ENCODE measurements at regions not wholly inside any gene's neighbourhood (a gene's known extent, or its start where the extent isn't known, plus 50 kb on each side); places are given as distances from the start of the nearest gene placed in this dataset.

- Histone ChIP-seq H3K4me3 (no peak overlapping the region), H3K4me1 (peaks cover 53% of the 10 kb centered on the region), H3K9me3 (no peaks in the 10 kb centered on the region), H3K36me3 (no peaks in the 10 kb centered on the region), H3K27ac (no peak overlapping the region), H3K27me3 (no peaks in the 10 kb centered on the region)
- TF ChIP-seq POLR2AphosphoS5 (IDR thresholded peaks at IDR 0.05) (no peak), POLR2A (IDR thresholded peaks at IDR 0.05) (no peak), EP300 (IDR thresholded peaks at IDR 0.05) (no peak)
- TF ChIP-seq, protein P1, sequence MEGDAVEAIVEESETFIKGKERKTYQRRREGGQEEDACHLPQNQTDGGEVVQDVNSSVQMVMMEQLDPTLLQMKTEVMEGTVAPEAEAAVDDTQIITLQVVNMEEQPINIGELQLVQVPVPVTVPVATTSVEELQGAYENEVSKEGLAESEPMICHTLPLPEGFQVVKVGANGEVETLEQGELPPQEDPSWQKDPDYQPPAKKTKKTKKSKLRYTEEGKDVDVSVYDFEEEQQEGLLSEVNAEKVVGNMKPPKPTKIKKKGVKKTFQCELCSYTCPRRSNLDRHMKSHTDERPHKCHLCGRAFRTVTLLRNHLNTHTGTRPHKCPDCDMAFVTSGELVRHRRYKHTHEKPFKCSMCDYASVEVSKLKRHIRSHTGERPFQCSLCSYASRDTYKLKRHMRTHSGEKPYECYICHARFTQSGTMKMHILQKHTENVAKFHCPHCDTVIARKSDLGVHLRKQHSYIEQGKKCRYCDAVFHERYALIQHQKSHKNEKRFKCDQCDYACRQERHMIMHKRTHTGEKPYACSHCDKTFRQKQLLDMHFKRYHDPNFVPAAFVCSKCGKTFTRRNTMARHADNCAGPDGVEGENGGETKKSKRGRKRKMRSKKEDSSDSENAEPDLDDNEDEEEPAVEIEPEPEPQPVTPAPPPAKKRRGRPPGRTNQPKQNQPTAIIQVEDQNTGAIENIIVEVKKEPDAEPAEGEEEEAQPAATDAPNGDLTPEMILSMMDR (IDR thresholded peaks at IDR 0.05), result no peak
- 85% methylated on average over 7 of the region's 9 CpGs for WGBS
- peak in 1 of 2 donors; percentile 49 for DNase-seq (ENCODE audit: low spot score in 2 of 2)
These were observed 85.1 kb downstream of the PITPNM2 start for GRCh38 chr12:123065676-123066383.

GRCh38 chr12:123064885-123065619 lies 84.6 kb downstream of the ARL6IP4 start:
- H3K4me3 ChIP-seq, result no peak overlapping the region
- peak in 1 of 2 donors; percentile 50 for DNase-seq (ENCODE audit: low spot score in 2 of 2)
- no peaks in the 10 kb centered on the region for H3K9me3 ChIP-seq
- H3K27me3 ChIP-seq, result no peaks in the 10 kb centered on the region
- WGBS, result 60% methylated on average over 8 of the region's 8 CpGs
- H3K4me1 ChIP-seq, result peaks cover 48% of the 10 kb centered on the region
- H3K27ac ChIP-seq, result no peak overlapping the region
- no peak for TF ChIP-seq POLR2A (IDR thresholded peaks at IDR 0.05)
- no peak for TF ChIP-seq EP300 (IDR thresholded peaks at IDR 0.05)
- TF ChIP-seq POLR2AphosphoS5 (IDR thresholded peaks at IDR 0.05), result no peak
- TF ChIP-seq, protein P1 (IDR thresholded peaks at IDR 0.05), result no peak
- H3K36me3 ChIP-seq, result no peaks in the 10 kb centered on the region

- 35% methylated on average over 8 of the region's 8 CpGs for WGBS
- H3K4me3 ChIP-seq, result no peak overlapping the region
- no peaks in the 10 kb centered on the region for H3K27me3 ChIP-seq
- DNase-seq (ENCODE audit: low spot score in 2 of 2), result no peak
- no peaks in the 10 kb centered on the region for H3K9me3 ChIP-seq
- H3K36me3 ChIP-seq, result no peaks in the 10 kb centered on the region
- no peak overlapping the region for H3K27ac ChIP-seq
- TF ChIP-seq, protein P1 (IDR thresholded peaks at IDR 0.05), result no peak
- TF ChIP-seq EP300 (IDR thresholded peaks at IDR 0.05), result no peak
- TF ChIP-seq POLR2A (IDR thresholded peaks at IDR 0.05), result no peak
- no peak for TF ChIP-seq POLR2AphosphoS5 (IDR thresholded peaks at IDR 0.05)
- H3K4me1 ChIP-seq, result peaks cover 52% of the 10 kb centered on the region
These were observed 83.9 kb downstream of the ARL6IP4 start for GRCh38 chr12:123064366-123064765.

GRCh38 chr12:123063535-123063934 lies 83.1 kb downstream of the ARL6IP4 start:
- Histone ChIP-seq H3K27ac (peak overlapping the region; percentile 60), H3K4me3 (no peak overlapping the region), H3K4me1 (peaks cover 56% of the 10 kb centered on the region), H3K27me3 (no peaks in the 10 kb centered on the region), H3K36me3 (no peaks in the 10 kb centered on the region), H3K9me3 (no peaks in the 10 kb centered on the region)
- 72% methylated on average over 2 of the region's 2 CpGs for WGBS
- TF ChIP-seq POLR2AphosphoS5 (IDR thresholded peaks at IDR 0.05), result no peak
- TF ChIP-seq, protein P1 (IDR thresholded peaks at IDR 0.05), result peak in 1 of 2 donors; percentile 10
- TF ChIP-seq EP300 (IDR thresholded peaks at IDR 0.05), result no peak
- DNase-seq (ENCODE audit: low spot score in 2 of 2), result no peak
